ENCODE measurements at regions not wholly inside any gene's neighbourhood (a gene's known extent, or its start where the extent isn't known, plus 50 kb on each side); places are given as distances from the start of the nearest gene placed in this dataset.

DNA sequence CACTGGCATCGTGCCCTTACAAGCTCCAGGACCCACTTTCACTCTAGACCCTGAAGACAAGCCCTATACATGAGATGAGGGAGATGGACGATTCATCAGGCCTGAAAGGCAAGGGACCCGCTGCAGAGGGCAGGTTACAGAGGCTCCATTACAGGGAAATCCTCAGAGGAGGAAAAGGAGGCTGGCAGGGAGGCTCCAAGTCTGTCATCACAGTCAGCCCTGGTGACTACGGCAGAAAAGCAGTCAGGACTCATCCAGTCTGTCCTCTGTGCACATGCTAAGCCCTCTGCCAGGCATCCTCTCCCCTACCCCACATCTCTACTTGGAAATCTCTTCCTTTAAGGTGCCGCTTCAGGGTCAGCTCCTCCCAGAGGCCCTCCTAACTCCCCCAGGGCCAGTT, 197.7 kb upstream of the CDH5 start:
- TF ChIP-seq POLR2A (IDR thresholded peaks at IDR 0.05) (no peak), POLR2AphosphoS5 (IDR thresholded peaks at IDR 0.05; ENCODE audit: insufficient read depth in 1 of 2, low read depth in 1 of 2) (no peak)
